Activated CD8-positive, alpha-beta T cell treated with anti-CD3 and anti-CD28 coated beads for 36 hours (primary cell): ENCODE measurements at regions not wholly inside any gene's neighbourhood (a gene's known extent, or its start where the extent isn't known, plus 50 kb on each side); places are given as distances from the start of the nearest gene placed in this dataset.
A peak's percentile ranks its signal among the peaks of the same experiment; 100 is the strongest.

Experiments used
- ATAC-seq: fragments of 200-7000 bp; cut with Tn5 transposase; one replicate; pipeline ENCODE4 v1.10.0; 2021; ENCODE audit warnings: mild to moderate bottlenecking, moderate library complexity
- CTCF ChIA-PET: fragments of 350-600 bp; sonication (Branson Sonifier 250); formaldehyde crosslinking; loops from one replicate; lab custom pipeline; 2021; ENCODE audit warnings: antibody characterized with exemption; lab: Charles Lee
- POLR2A ChIA-PET: fragments of 350-600 bp; sonication (Branson Sonifier 250); formaldehyde crosslinking; loops from one replicate; lab custom pipeline; 2021; ENCODE audit warnings: antibody characterized with exemption; lab: Charles Lee
- DNase-seq: peaks from one replicate; pipeline ENCODE4 v3.0.0-alpha.2; 2020
- H3K27ac Mint-ChIP-seq: one replicate; pipeline ENCODE4 v1.8.0; 2021; ENCODE audit warnings: mild to moderate bottlenecking, mixed read lengths
- H3K27me3 Mint-ChIP-seq: one replicate; pipeline ENCODE4 v1.8.0; 2021; ENCODE audit warnings: mixed read lengths
- H3K36me3 Mint-ChIP-seq: one replicate; pipeline ENCODE4 v1.8.0; 2021; ENCODE audit warnings: low read depth, mixed read lengths
- H3K4me1 Mint-ChIP-seq: one replicate; pipeline ENCODE4 v1.8.0; 2021; ENCODE audit warnings: low read depth, mixed read lengths
- H3K4me3 Mint-ChIP-seq: one replicate; pipeline ENCODE4 v1.8.0; 2021; ENCODE audit warnings: mild to moderate bottlenecking, moderate library complexity, mixed read lengths
- H3K9me3 Mint-ChIP-seq: one replicate; pipeline ENCODE4 v1.8.0; 2021; ENCODE audit warnings: mixed read lengths
- CTCF ChIP-seq: fragments of 200-600 bp; IDR thresholded peaks from one replicate; pipeline ENCODE4 v1.8.0; 2022; ENCODE audit warnings: antibody characterized with exemption, mild to moderate bottlenecking
- intact Hi-C: fragments of 100-400 bp; cut with micrococcal nuclease; formaldehyde crosslinking; loops from one replicate; pipeline ENCODE4 v1.10.0; 2022

DNA sequence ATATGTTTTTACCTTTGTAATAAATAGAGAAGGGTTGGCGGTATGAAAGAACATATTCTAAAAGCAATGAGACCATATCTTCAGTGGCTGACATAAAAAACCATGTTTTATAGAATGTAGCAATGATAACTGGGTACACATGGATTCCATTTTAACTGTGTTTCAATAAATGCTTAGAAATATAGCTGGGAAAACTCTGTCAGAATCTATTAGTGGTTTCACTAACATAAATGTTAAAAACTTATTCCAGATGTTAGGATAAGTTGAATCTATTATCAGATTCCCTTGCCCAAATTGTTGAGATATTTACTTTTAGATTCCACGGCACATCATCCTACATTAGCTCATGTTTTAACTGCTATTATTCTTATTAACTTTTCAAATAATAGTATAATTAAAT is 772.2 kb upstream of the ALCAM start:
- H3K9me3 Mint-ChIP-seq = no peaks in the 10 kb centered on the region
- no peak for ATAC-seq
- no peak overlapping the region for H3K4me3 Mint-ChIP-seq
- no peaks in the 10 kb centered on the region for H3K4me1 Mint-ChIP-seq
- peaks cover 2% of the 10 kb centered on the region for H3K27me3 Mint-ChIP-seq
- DNase-seq = no peak
- no peaks in the 10 kb centered on the region for H3K36me3 Mint-ChIP-seq
- no peak overlapping the region for H3K27ac Mint-ChIP-seq
- ChIA-PET POLR2A (no interaction called here), CTCF (no interaction called here)
- intact Hi-C loops = no loop called here
- TF ChIP-seq CTCF = no peak

DNA sequence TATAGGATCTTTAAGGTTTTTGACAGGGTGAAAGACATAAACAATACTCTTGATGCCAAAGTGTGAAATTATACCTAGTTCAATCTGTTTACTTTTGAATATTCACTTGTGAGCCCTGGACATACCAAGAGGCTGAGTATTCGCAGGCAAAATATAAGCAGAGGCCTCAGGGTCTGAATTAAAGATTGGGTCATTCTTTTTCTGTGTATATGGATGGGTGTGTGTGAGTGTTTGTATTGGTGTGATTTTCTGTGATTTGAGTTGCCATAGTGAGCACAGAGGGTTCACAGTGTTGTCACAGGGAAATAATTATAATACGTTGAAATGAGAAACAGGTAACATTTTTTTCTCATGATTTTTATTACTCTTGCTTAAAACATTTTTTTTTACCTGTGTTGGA is 770.7 kb upstream of the ALCAM start:
- H3K36me3 Mint-ChIP-seq = no peaks in the 10 kb centered on the region
- CTCF ChIA-PET = interaction anchor here (0.9 to 1.5 kb wide), 2 partner anchors 10 to 774 kb away, joined by 3 to 7 read pairs; no protein-coding TSS in a partner anchor
- intact Hi-C loops = no loop called here
- no peak overlapping the region for H3K4me3 Mint-ChIP-seq
- H3K27me3 Mint-ChIP-seq = peaks cover 2% of the 10 kb centered on the region
- H3K4me1 Mint-ChIP-seq = no peaks in the 10 kb centered on the region
- ATAC-seq (no peak), DNase-seq (no peak)
- POLR2A ChIA-PET = no interaction called here
- no peak overlapping the region for H3K27ac Mint-ChIP-seq
- TF ChIP-seq CTCF = no peak
- no peaks in the 10 kb centered on the region for H3K9me3 Mint-ChIP-seq

DNA sequence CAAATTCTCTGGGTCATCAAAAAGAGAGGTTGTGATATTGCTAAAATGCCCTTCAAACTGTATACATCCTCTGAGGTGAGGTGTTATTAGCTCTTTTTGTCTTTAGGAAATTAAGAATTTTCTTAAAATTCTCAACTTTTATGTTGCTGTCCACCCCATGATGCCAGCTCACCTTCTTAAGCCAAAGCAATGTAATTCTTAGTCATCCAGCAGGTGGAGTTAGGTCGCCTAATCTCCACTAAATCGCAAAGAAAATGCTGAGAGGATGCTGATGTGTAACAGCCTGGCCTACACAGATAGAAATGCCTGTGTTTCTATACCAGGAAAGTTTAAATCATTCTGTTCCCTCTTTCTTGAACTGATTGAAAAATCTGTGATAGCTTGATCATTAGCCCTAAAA is 770.2 kb upstream of the ALCAM start:
- Mint-ChIP-seq H3K4me1 (no peaks in the 10 kb centered on the region), H3K9me3 (no peaks in the 10 kb centered on the region), H3K27ac (no peak overlapping the region), H3K4me3 (no peak overlapping the region), H3K36me3 (no peaks in the 10 kb centered on the region), H3K27me3 (peaks cover 2% of the 10 kb centered on the region)
- ATAC-seq (no peak), DNase-seq (peak; percentile 12)
- peak; percentile 26 for TF ChIP-seq CTCF
- ChIA-PET CTCF (interaction anchor here (0.9 to 1.5 kb wide), 2 partner anchors 9 to 774 kb away, joined by 3 to 7 read pairs; no protein-coding TSS in a partner anchor), POLR2A (no interaction called here)
- intact Hi-C loops = no loop called here

DNA sequence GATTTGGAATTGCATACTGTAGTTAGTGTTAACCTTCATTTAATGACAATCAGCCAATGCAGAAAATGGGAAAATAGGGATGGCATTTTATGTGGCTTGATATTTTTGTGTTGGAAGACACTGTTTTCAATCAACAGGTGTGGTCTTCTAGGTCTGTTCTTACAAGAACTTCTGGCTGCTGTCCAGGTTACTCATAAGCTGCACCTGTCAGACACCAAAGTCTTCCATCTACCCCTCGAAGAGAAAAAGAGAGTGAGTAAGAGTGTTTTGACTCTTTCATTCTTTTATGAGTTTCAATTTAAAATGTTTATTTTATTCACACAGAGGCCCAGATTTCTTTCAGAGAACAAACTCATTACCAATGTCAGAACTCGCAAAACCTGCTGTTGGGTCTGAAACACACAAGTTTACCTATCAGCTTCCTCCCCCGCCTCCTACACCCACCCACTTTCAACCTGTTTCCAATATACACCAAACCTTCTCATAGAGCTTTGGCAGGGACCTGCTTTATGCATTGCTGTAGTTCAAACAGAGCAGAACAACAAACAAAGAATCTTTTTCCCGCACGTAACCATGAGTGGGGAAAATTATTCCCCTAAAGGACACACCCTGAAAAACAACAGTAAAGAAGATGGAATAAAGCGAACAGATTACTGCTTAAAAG is 767.7 kb upstream of the ALCAM start:
- no peak for ATAC-seq
- Mint-ChIP-seq H3K4me3 (no peak overlapping the region), H3K9me3 (no peaks in the 10 kb centered on the region), H3K36me3 (no peaks in the 10 kb centered on the region), H3K27ac (no peak overlapping the region), H3K27me3 (peaks cover 2% of the 10 kb centered on the region), H3K4me1 (no peaks in the 10 kb centered on the region)
- POLR2A ChIA-PET = no interaction called here
- CTCF ChIA-PET = no interaction called here
- no peak for TF ChIP-seq CTCF
- intact Hi-C loops = no loop called here
- DNase-seq = no peak

DNA sequence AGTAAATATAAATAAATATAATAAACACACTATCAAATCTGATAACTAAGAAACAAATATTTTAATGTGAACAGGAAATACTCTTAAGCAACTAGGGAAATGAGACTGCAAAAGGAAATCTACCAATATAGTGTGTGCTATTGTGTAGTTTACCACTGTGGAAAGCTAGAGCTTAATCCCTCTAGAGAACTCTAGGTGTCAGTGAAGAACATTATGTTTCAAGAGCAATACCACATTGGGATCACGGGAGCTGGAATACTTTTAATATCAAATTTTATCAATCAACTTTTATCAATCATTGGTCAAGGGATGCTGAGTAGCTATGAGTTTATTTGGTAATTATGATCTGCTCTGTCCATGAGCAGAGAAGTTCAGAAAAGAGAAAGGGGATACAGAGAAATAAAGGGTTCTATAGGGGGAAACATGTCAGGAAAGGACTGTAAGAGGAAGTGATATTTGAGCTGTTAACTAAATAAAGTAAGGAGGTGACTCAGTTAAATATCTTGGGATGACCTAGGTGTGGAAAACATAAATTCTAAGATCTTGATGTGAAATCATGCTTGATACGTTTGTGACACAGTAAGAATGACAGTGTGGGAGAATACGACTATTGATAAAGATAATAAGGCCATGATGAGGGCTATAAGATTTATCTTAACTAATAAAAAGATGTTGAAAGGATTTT is 762.2 kb upstream of the ALCAM start:
- Mint-ChIP-seq H3K4me3 (no peak overlapping the region), H3K4me1 (no peaks in the 10 kb centered on the region), H3K9me3 (no peaks in the 10 kb centered on the region), H3K36me3 (no peaks in the 10 kb centered on the region), H3K27ac (no peak overlapping the region), H3K27me3 (peaks cover 8% of the 10 kb centered on the region)
- ChIA-PET POLR2A (no interaction called here), CTCF (no interaction called here)
- intact Hi-C loops = no loop called here
- TF ChIP-seq CTCF = no peak
- DNase-seq = no peak
- ATAC-seq = no peak
